ENCODE measurements at regions not wholly inside any gene's neighbourhood (a gene's known extent, or its start where the extent isn't known, plus 50 kb on each side); places are given as distances from the start of the nearest gene placed in this dataset.

GRCh38 chr2:10514743-10515142, 66.6 kb upstream of the ODC1 start:
- Histone ChIP-seq H3K4me3 (no peak overlapping the region), H3K27ac (no peak overlapping the region), H3K36me3 (no peaks in the 10 kb centered on the region), H3K9me3 (no peaks in the 10 kb centered on the region), H3K27me3 (no peaks in the 10 kb centered on the region), H3K4me1 (no peaks in the 10 kb centered on the region)
- WGBS, 2 donors, result 92 to 94% methylated on average over 10 of the region's 10 CpGs
- ATAC-seq (no peak), FAIRE-seq (no peak), DNase-seq (no peak)
- intact Hi-C loops (cut with DNase I), result no loop called here
- TF ChIP-seq CTCF (IDR thresholded peaks at IDR 0.05), result no peak

- ATAC-seq (no peak), DNase-seq (no peak), FAIRE-seq (no peak)
- Histone ChIP-seq H3K9me3 (no peaks in the 10 kb centered on the region), H3K27ac (no peak overlapping the region), H3K27me3 (no peaks in the 10 kb centered on the region), H3K36me3 (no peaks in the 10 kb centered on the region), H3K4me3 (no peak overlapping the region), H3K4me1 (no peaks in the 10 kb centered on the region)
- WGBS, 2 donors, result 79 to 97% methylated on average over 4 of the region's 4 CpGs
- intact Hi-C loops (cut with DNase I), result no loop called here
- TF ChIP-seq CTCF (IDR thresholded peaks at IDR 0.05), result no peak
These were observed 66.1 kb upstream of the ODC1 start for GRCh38 chr2:10514273-10514672.

GRCh38 chr2:10513201-10513600, 65.1 kb upstream of the ODC1 start:
- no peak for FAIRE-seq
- 77 to 90% methylated on average over 3 of the region's 3 CpGs for WGBS, 2 donors

GRCh38 chr2:10508038-10508437, 59.9 kb upstream of the ODC1 start:
- FAIRE-seq (no peak), DNase-seq (no peak), ATAC-seq (no peak)
- H3K9me3 ChIP-seq, result no peaks in the 10 kb centered on the region
- no peak overlapping the region for H3K4me3 ChIP-seq
- H3K27ac ChIP-seq, result no peak overlapping the region
- H3K36me3 ChIP-seq, result no peaks in the 10 kb centered on the region
- H3K27me3 ChIP-seq, result no peaks in the 10 kb centered on the region
- TF ChIP-seq CTCF (IDR thresholded peaks at IDR 0.05), result no peak
- H3K4me1 ChIP-seq, result no peaks in the 10 kb centered on the region
- intact Hi-C loops (cut with DNase I), result no loop called here

More at GRCh38 chr2:10513201-10513600, 65.1 kb upstream of the ODC1 start:
- no peaks in the 10 kb centered on the region for H3K9me3 ChIP-seq
- no peak overlapping the region for H3K27ac ChIP-seq
- no peaks in the 10 kb centered on the region for H3K36me3 ChIP-seq
- no peaks in the 10 kb centered on the region for H3K4me1 ChIP-seq
- ATAC-seq (no peak), DNase-seq (no peak)
- H3K27me3 ChIP-seq, result no peaks in the 10 kb centered on the region
- intact Hi-C loops (cut with DNase I), result no loop called here
- no peak overlapping the region for H3K4me3 ChIP-seq
- no peak for TF ChIP-seq CTCF (IDR thresholded peaks at IDR 0.05)

GRCh38 chr2:10507106-10507505, 59.0 kb upstream of the ODC1 start:
- no peak overlapping the region for H3K4me3 ChIP-seq
- H3K9me3 ChIP-seq, result no peaks in the 10 kb centered on the region
- TF ChIP-seq CTCF (IDR thresholded peaks at IDR 0.05), result no peak
- H3K4me1 ChIP-seq, result no peaks in the 10 kb centered on the region
- no peak for DNase-seq
- H3K36me3 ChIP-seq, result no peaks in the 10 kb centered on the region
- FAIRE-seq, result no peak
- H3K27me3 ChIP-seq, result no peaks in the 10 kb centered on the region
- H3K27ac ChIP-seq, result no peak overlapping the region
- 88 to 91% methylated on average over 8 of the region's 8 CpGs for WGBS, 2 donors
- intact Hi-C loops (cut with DNase I), result no loop called here
- no peak for ATAC-seq
